ENCODE measurements at regions not wholly inside any gene's neighbourhood (a gene's known extent, or its start where the extent isn't known, plus 50 kb on each side); places are given as distances from the start of the nearest gene placed in this dataset.

DNA sequence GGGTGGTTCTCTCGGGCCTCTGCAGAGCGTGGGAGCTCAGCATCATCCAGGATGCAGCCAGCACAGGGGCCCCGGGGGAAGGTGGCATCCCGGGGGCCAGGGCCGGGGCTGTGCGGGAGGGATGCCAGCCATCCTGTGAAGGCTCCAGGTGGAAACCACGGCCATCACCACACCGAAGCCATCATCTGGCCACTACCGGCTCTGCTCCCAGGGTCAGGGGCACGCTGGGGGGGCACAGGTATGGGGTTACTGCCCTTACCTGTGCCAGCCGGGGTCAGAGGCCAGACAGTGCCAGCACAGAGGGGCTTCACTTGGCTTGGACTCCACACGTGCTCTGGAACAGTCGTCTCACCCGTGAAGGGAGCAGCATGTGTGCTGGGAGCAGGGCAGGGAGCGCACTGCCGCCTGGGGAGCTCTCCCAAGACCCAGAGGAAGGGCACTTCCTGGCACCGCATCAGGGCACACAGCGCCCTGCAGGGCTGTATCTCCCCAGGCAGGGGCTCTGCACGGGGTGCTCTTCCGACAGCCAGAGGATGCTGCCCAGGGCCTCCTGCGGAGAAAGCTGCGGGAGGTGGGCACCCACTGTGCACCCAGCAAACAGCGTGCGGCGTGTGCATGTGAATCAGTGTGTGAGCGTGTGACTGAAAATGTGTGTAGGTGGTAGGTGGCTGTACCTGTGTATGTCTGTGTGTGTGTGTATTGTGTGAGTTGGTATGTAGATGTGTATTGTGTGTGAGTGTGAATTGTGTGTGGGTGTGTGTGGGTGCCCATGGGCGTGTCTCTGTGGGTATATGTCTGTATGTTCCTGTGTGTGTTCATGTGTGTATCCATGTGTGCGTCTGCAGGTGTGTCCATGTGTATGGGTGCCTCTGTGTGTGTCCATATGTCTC, 75.0 kb downstream of the PTGR3 start:
- H2AFZ ChIP-seq (ENCODE audit: low read depth) = no peak overlapping the region
- no peaks in the 10 kb centered on the region for H3K9me2 ChIP-seq
- H3F3A ChIP-seq (replicated peaks; ENCODE audit: insufficient read depth) = no peaks in the 10 kb centered on the region
- no peaks in the 10 kb centered on the region for H3K79me2 ChIP-seq (ENCODE audit: insufficient read depth)
- no peak overlapping the region for H3K4me3 ChIP-seq (ENCODE audit: low read depth in 2 of 2, low read length in 1 of 2)
- H3K9me3 ChIP-seq = no peaks in the 10 kb centered on the region
- CTCF ChIA-PET = interaction anchor here (1.0 kb wide), 1 partner anchor 132 kb away, joined by 3 read pairs; no protein-coding TSS in a partner anchor
- no peak overlapping the region for H3K4me2 ChIP-seq
- H3K36me3 ChIP-seq (replicated peaks in 1 of 2; ENCODE audit: control insufficient read depth in 1 of 2, insufficient read depth in 2 of 2, low read length in 1 of 2) = no peaks in the 10 kb centered on the region
- WGBS (ENCODE audit: low lambda C conversion rate) = 89% methylated on average over 14 of the region's 28 CpGs
- H3K9ac ChIP-seq = no peak overlapping the region
- H4K20me1 ChIP-seq (ENCODE audit: insufficient read depth) = no peaks in the 10 kb centered on the region
- no peaks in the 10 kb centered on the region for H3K4me1 ChIP-seq (ENCODE audit: control insufficient read depth in 1 of 2, insufficient read depth in 2 of 2, low read depth in 1 of 2, low read length in 1 of 2)
- H3K27me3 ChIP-seq (ENCODE audit: insufficient read depth) = no peaks in the 10 kb centered on the region
- POLR2A ChIA-PET = no interaction called here
- TF ChIP-seq JUND (IDR thresholded peaks at IDR 0.05) (no peak), FOSL2 (IDR thresholded peaks at IDR 0.05; ENCODE audit: borderline replicate concordance, low read depth) (no peak), GABPA (IDR thresholded peaks at IDR 0.05; ENCODE audit: low read depth) (no peak), TAF1 (IDR thresholded peaks at IDR 0.05; ENCODE audit: borderline replicate concordance, low read depth, low read length) (no peak), GATA2 (CRISPR knock-in tag; IDR thresholded peaks at IDR 0.05) (no peak), MEF2A (IDR thresholded peaks at IDR 0.05; ENCODE audit: borderline replicate concordance, low read depth) (no peak), POLR2AphosphoS5 (IDR thresholded peaks at IDR 0.05; ENCODE audit: low read depth, low read length) (no peak)
- no peak for DNase-seq
- H3K27ac ChIP-seq (ENCODE audit: low read depth in 2 of 2, low read length in 1 of 2) = no peak overlapping the region

DNA sequence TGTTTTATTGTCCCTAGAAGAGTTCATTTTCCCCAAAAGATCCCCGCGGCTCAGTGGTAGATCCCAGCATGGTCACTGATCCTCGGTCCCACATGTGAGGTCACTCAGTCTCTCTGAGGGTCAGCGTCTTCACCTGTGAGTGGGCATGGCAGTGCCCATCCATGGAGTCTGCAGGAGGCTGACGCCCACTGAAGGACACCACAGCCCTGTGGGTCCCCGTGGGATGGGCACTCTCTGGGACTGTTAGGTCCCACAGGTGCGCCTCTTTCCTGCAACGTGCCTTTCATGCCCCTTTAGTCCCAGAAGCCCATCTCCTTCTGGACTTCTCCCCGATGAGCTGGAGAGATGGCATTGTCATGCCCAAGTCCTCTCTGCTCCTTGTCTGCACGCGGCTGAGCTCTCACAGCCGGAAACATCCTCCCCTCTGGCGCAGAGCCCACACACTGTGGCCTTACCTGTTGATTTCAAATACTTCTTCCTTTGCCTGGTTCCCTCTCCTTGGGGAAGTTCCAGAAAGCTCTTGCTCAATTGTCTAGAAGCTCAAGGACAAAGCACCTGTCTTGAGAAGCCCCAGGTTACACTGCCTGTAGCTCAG, 75.9 kb downstream of the PTGR3 start:
- Histone ChIP-seq H2AFZ (ENCODE audit: low read depth) (no peak overlapping the region), H4K20me1 (ENCODE audit: insufficient read depth) (no peaks in the 10 kb centered on the region), H3K79me2 (ENCODE audit: insufficient read depth) (no peaks in the 10 kb centered on the region), H3K27me3 (ENCODE audit: insufficient read depth) (no peaks in the 10 kb centered on the region), H3K27ac (ENCODE audit: low read depth in 2 of 2, low read length in 1 of 2) (no peak overlapping the region), H3K4me2 (no peak overlapping the region), H3K9me3 (no peaks in the 10 kb centered on the region), H3K4me1 (ENCODE audit: control insufficient read depth in 1 of 2, insufficient read depth in 2 of 2, low read depth in 1 of 2, low read length in 1 of 2) (no peaks in the 10 kb centered on the region), H3K36me3 (replicated peaks in 1 of 2; ENCODE audit: control insufficient read depth in 1 of 2, insufficient read depth in 2 of 2, low read length in 1 of 2) (no peaks in the 10 kb centered on the region), H3F3A (replicated peaks; ENCODE audit: insufficient read depth) (no peaks in the 10 kb centered on the region), H3K9me2 (no peaks in the 10 kb centered on the region), H3K9ac (no peak overlapping the region), H3K4me3 (ENCODE audit: low read depth in 2 of 2, low read length in 1 of 2) (no peak overlapping the region)
- POLR2A ChIA-PET = no interaction called here
- DNase-seq = no peak
- CTCF ChIA-PET = interaction anchor here (1.0 kb wide), 1 partner anchor 133 kb away, joined by 3 read pairs; no protein-coding TSS in a partner anchor
- TF ChIP-seq JUND (IDR thresholded peaks at IDR 0.05) = no peak
- no peak for TF ChIP-seq EP300 (IDR thresholded peaks at IDR 0.05; ENCODE audit: borderline replicate concordance in 1 of 2, low read depth in 1 of 2, low read length in 1 of 2)
- TF ChIP-seq RCOR1 (IDR thresholded peaks at IDR 0.05; ENCODE audit: low read length) = no peak
- no peak for TF ChIP-seq GATA2 (CRISPR knock-in tag; IDR thresholded peaks at IDR 0.05)
- TF ChIP-seq, protein P1, sequence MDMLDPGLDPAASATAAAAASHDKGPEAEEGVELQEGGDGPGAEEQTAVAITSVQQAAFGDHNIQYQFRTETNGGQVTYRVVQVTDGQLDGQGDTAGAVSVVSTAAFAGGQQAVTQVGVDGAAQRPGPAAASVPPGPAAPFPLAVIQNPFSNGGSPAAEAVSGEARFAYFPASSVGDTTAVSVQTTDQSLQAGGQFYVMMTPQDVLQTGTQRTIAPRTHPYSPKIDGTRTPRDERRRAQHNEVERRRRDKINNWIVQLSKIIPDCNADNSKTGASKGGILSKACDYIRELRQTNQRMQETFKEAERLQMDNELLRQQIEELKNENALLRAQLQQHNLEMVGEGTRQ (IDR thresholded peaks at IDR 0.05; ENCODE audit: borderline replicate concordance, low read depth, low read length) = no peak
- TF ChIP-seq POLR2AphosphoS5 (IDR thresholded peaks at IDR 0.05; ENCODE audit: low read depth, low read length) = no peak
- TF ChIP-seq ELF1 (IDR thresholded peaks at IDR 0.05) = no peak
- TF ChIP-seq, protein P2, sequence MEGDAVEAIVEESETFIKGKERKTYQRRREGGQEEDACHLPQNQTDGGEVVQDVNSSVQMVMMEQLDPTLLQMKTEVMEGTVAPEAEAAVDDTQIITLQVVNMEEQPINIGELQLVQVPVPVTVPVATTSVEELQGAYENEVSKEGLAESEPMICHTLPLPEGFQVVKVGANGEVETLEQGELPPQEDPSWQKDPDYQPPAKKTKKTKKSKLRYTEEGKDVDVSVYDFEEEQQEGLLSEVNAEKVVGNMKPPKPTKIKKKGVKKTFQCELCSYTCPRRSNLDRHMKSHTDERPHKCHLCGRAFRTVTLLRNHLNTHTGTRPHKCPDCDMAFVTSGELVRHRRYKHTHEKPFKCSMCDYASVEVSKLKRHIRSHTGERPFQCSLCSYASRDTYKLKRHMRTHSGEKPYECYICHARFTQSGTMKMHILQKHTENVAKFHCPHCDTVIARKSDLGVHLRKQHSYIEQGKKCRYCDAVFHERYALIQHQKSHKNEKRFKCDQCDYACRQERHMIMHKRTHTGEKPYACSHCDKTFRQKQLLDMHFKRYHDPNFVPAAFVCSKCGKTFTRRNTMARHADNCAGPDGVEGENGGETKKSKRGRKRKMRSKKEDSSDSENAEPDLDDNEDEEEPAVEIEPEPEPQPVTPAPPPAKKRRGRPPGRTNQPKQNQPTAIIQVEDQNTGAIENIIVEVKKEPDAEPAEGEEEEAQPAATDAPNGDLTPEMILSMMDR (IDR thresholded peaks at IDR 0.05) = no peak
- no peak for TF ChIP-seq GABPA (IDR thresholded peaks at IDR 0.05; ENCODE audit: low read depth)
- 71% methylated on average over 9 of the region's 13 CpGs for WGBS (ENCODE audit: low lambda C conversion rate)

Measured in SK-N-SH (cell line).